GM12874 (cell line): ENCODE measurements at regions not wholly inside any gene's neighbourhood (a gene's known extent, or its start where the extent isn't known, plus 50 kb on each side); places are given as distances from the start of the nearest gene placed in this dataset.

ENCODE experiments used
- TF ChIP-seq, protein P1 (sequence below): IDR thresholded peaks from 2 replicates; pipeline ENCODE4 v1.5.1; 2011; ENCODE audit warnings: low read depth, mild to moderate bottlenecking, control low read depth, low read length, moderate library complexity; ENCODE audit not compliant: insufficient read depth

DNA sequence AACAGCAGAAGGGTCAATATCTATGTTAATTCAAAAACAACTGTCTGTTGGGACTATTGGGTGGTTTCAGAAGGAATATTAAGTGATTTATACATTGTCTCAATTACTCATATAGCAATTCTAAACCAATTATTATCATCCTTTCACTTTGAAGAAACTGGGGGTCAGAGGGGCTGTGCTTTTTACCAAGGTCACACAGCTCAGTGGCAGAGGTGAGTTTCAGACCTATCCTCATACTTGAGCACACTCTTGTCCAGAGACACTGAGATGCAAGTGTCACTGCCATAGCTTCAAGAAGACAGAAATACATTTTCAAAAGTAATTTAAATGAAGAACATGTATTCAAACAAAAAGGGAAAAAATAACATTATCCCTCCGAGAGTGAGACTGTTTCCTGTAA, 195.3 kb downstream of the ARL4A start:
- TF ChIP-seq, protein P1, sequence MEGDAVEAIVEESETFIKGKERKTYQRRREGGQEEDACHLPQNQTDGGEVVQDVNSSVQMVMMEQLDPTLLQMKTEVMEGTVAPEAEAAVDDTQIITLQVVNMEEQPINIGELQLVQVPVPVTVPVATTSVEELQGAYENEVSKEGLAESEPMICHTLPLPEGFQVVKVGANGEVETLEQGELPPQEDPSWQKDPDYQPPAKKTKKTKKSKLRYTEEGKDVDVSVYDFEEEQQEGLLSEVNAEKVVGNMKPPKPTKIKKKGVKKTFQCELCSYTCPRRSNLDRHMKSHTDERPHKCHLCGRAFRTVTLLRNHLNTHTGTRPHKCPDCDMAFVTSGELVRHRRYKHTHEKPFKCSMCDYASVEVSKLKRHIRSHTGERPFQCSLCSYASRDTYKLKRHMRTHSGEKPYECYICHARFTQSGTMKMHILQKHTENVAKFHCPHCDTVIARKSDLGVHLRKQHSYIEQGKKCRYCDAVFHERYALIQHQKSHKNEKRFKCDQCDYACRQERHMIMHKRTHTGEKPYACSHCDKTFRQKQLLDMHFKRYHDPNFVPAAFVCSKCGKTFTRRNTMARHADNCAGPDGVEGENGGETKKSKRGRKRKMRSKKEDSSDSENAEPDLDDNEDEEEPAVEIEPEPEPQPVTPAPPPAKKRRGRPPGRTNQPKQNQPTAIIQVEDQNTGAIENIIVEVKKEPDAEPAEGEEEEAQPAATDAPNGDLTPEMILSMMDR: no peak

DNA sequence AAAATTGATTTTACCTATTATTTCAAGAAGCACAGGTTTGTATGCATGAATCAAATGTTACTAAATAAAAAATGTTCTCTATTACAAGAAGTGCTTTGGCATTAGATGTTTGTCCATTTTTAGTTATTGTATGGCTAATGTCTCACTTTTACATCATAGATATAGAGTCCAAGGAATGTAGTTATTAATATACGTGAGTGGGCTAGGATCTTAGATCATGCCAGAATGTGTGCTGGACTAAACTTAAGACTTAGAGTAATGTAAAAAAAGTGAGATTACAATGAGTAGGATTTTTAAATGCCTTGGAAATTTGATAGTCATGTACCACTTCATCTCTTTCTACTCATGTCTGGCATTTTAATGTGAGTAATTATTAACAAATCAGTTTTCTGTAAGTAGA, 196.6 kb downstream of the ARL4A start:
- TF ChIP-seq, protein P1: no peak

DNA sequence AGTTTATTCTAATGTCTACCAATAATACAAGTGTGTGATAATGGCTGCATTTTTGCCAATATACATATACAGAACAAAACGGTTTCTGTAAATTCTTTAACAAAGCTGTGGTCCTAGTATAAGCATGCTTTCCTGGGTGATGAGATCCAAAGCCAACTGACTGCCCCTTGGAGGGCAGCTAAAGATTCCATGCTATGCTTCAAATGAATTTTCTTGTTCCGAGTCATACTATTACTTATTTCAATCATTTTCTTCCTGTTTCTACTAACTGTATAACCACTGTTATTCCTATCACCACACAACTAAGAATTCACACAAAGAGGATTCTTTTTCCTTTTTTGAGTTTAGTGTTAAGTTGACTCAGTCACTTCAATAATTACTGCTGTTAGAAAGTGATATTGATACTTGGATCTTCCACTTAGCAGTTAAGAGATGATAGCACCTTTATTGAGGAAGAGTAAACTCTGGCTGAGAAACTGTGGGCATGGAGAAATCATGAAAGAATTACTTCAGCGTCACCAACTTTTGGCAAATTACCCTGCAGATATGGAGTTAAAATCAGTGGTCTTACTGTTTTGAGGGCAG, 197.5 kb downstream of the ARL4A start:
- TF ChIP-seq, protein P1: no peak

DNA sequence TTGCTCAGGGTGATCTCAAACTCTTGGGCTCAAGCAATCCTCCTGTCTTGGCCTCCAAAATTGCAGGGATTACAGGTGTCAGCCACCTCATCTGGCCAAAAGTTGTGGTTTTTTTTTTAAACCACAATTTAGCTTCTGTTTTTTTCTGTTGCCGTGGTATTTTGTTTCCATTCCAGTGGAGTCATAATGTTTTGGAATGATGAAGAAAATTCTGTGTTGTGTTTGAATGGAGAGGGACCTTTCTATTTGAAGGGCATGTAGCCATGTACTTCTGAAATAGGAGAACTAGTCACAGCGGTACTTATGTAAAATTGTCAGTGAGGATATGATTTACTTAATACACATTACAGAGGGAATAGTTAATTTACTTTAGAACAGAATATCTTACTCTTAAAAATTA, 201.3 kb downstream of the ARL4A start:
- TF ChIP-seq, protein P1: no peak

DNA sequence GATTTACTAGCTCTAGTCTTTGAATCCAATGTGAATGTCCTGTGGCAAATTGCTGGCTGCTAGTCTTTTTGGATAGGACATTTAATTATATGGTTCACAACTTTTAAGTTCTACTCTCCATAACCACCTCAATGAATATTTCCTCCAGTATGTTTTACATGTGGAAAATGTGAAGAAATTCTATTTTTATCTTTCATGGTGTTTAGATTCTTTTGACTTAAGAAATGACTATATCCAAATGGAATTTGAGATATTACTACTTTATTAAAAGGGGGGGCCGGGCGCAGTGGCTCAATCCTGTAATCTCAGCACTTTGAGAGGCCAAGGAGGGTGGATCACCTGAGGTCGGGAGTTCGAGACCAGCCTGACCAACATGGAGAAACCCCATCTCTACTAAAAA, 202.0 kb downstream of the ARL4A start:
- TF ChIP-seq, protein P1: no peak

DNA sequence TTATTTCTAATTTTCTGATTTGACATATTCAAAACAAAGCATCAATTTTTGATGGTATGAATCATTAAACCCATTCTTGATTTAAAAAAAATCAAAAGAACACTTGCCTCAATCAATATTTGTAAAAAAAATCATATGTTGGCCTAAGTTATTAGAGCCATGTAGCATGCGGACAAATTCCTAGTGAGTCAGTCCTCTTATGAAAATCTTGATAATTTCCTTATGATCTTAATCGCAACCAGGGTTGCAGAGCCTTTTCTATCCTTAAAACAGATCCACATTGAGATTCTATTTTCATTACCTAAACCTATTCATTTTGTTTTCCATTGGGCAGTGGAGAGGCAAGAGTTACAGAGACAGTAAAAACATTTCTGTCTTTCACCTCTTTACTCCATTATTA, 203.2 kb downstream of the ARL4A start:
- TF ChIP-seq, protein P1: no peak

DNA sequence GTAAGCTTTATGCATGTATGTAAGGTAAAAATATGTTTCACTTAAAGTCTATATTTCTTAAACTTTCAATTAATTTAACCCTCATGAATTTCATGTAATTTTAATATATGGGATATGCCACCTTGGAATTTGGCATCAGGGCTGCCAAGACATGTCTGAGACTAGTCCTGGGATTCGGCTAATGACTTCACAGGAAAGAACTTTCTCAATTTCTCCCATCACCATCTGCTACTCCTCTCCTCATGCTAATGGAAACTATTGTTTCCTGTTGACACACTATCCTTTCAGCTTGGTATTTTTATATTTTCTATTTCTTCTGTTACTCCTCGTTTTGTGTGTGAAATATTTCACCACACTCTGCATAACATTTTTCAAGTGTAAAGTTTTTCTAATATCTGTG, 205.9 kb downstream of the ARL4A start:
- TF ChIP-seq, protein P1: no peak

DNA sequence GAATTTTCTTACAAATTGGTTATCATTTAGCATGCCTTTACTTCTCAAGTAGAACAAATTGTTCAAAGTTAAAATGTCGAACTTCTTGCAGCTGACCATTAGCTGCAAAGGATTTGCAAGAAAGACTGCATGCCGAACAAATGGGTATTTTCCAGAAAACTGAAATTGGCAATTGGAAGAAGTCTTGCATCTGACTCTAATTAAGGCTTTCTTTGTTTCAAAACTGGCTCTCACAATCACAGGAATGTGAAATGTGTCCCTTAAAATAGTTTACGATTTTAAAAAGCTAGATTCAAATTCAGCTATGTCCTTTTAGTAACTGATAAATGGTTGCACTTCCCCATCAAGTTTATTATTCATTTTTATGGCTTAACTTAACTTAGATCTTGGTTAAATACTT, 207.9 kb downstream of the ARL4A start:
- TF ChIP-seq, protein P1: no peak
